ENCODE measurements at regions not wholly inside any gene's neighbourhood (a gene's known extent, or its start where the extent isn't known, plus 50 kb on each side); places are given as distances from the start of the nearest gene placed in this dataset.

DNA sequence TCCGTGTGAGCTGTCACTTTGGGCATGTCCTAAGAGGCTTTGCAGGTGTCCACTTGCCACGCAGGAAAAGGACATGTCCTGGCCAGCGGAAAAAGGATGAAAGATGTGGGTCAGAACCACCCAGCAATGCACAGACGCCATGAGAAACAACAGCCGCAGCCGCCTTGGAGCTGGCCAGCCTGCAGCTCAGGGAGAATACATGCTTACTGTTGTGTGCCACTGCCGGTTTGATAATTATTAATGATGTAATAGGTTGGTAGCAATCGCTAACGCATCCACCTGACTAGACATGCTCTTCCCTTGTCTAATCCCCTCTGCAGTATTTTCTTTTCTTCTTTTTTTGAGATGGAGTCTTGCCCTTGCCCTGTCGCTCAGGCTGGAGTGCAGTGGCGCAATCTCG, 221.7 kb downstream of the HAUS1 start:
- FAIRE-seq = no peak

DNA sequence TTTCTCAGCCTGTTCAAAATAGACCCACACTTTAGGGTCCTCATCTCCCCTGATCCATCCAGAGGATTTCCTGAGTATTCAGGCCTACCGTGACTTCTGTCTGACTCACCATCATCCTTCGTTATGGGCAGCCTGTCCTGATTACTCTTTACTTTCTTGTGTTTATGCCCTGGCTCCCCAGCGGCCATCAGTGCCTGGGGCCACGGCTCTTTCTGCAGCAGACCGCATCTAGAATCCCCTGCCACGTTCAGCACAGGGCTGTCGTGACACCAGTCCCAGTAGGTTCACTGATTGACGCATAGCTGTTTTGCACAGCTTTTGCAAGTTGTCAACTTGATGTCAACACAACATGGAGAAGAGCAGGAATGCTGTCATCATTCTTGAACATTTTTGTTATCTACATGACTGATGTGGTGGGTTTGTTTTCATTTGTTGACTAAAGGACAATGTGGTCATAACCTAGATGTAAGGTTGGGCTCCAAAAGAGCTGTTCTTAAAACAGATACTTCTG, 225.6 kb downstream of the HAUS1 start:
- dilution Hi-C loops (cut with MboI; ENCODE audit: extremely low pct_ligation_motif_present, low sequenced_read_pairs) (no loop called here), intact Hi-C loops (cut with micrococcal nuclease) (no loop called here)
- Histone ChIP-seq H3K9me1 (replicated peaks; ENCODE audit: control insufficient read depth, extremely low read depth, insufficient read depth, low read length) (no peaks in the 10 kb centered on the region), H3K4me1 (ENCODE audit: control insufficient read depth, extremely low read depth, insufficient read depth, low read length) (no peaks in the 10 kb centered on the region), H3K4me3 (replicated peaks in 1 of 3; ENCODE audit: insufficient read depth in 1 of 3, low read depth in 1 of 3, low read length in 3 of 3) (no peak overlapping the region), H3K9ac (replicated peaks; ENCODE audit: extremely low read depth, insufficient read depth, low read length) (no peak overlapping the region), H3K79me2 (ENCODE audit: control insufficient read depth, insufficient read depth, low read length) (no peaks in the 10 kb centered on the region), H3K36me3 (ENCODE audit: control insufficient read depth in 2 of 2, extremely low read depth in 1 of 2, insufficient read depth in 2 of 2, low read length in 2 of 2) (no peaks in the 10 kb centered on the region), H3K4me2 (ENCODE audit: insufficient read depth, low read length) (no peak overlapping the region), H2AFZ (ENCODE audit: low read depth, low read length) (no peak overlapping the region), H3K9me3 (replicated peaks; ENCODE audit: control insufficient read depth, insufficient read depth, low read length) (no peaks in the 10 kb centered on the region), H4K20me1 (replicated peaks; ENCODE audit: control insufficient read depth, extremely low read depth, insufficient read depth, low read length) (no peaks in the 10 kb centered on the region), H3K27me3 (ENCODE audit: control insufficient read depth in 2 of 2, insufficient read depth in 2 of 2, low read length in 2 of 2) (peaks cover 22 to 30% of the 10 kb centered on the region in 2 experiments), H3K27ac (ENCODE audit: insufficient read depth, low read depth, low read length) (no peak overlapping the region)
- no peak for FAIRE-seq
- POLR2A ChIA-PET = no interaction called here
- DNase-seq (ENCODE audit: low read depth, low spot score) = no peak
- CTCF ChIA-PET = no interaction called here
- TF ChIP-seq MYC (IDR thresholded peaks at IDR 0.05; ENCODE audit: low read depth, low read length) (no peak), JUN (IDR thresholded peaks at IDR 0.05; ENCODE audit: borderline replicate concordance, insufficient read depth, insufficient read length, low read depth) (no peak), GATA2 (IDR thresholded peaks at IDR 0.05; ENCODE audit: insufficient read depth, insufficient read length, low read depth, low read length) (no peak), POLR2A (IDR thresholded peaks at IDR 0.05; ENCODE audit: low read depth, low read length) (no peak), EZH2 (IDR thresholded peaks at IDR 0.05; ENCODE audit: borderline replicate concordance, low read depth, low read length, severe bottlenecking) (no peak), POLR2AphosphoS5 (IDR thresholded peaks at IDR 0.05; ENCODE audit: insufficient read depth, low read depth, low read length) (no peak)
- TF ChIP-seq, protein P1, sequence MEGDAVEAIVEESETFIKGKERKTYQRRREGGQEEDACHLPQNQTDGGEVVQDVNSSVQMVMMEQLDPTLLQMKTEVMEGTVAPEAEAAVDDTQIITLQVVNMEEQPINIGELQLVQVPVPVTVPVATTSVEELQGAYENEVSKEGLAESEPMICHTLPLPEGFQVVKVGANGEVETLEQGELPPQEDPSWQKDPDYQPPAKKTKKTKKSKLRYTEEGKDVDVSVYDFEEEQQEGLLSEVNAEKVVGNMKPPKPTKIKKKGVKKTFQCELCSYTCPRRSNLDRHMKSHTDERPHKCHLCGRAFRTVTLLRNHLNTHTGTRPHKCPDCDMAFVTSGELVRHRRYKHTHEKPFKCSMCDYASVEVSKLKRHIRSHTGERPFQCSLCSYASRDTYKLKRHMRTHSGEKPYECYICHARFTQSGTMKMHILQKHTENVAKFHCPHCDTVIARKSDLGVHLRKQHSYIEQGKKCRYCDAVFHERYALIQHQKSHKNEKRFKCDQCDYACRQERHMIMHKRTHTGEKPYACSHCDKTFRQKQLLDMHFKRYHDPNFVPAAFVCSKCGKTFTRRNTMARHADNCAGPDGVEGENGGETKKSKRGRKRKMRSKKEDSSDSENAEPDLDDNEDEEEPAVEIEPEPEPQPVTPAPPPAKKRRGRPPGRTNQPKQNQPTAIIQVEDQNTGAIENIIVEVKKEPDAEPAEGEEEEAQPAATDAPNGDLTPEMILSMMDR (IDR thresholded peaks at IDR 0.05; ENCODE audit: extremely low read depth in 1 of 2, insufficient read depth in 1 of 2, low read depth in 1 of 2, low read length in 2 of 2) = no peak
- TF ChIP-seq, protein P2, sequence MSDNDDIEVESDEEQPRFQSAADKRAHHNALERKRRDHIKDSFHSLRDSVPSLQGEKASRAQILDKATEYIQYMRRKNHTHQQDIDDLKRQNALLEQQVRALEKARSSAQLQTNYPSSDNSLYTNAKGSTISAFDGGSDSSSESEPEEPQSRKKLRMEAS (IDR thresholded peaks at IDR 0.05; ENCODE audit: insufficient read depth, insufficient read length) = no peak
- BruUV-seq (replicated peaks) = no TSS peak

More for the DNA sequence above, 221.7 kb downstream of the HAUS1 start:
- ChIA-PET POLR2A (no interaction called here), CTCF (no interaction called here)
- DNase-seq (ENCODE audit: low read depth, low spot score) = no peak
- Histone ChIP-seq H3K36me3 (ENCODE audit: control insufficient read depth in 2 of 2, extremely low read depth in 1 of 2, insufficient read depth in 2 of 2, low read length in 2 of 2) (no peaks in the 10 kb centered on the region), H3K4me1 (ENCODE audit: control insufficient read depth, extremely low read depth, insufficient read depth, low read length) (no peaks in the 10 kb centered on the region), H3K9ac (replicated peaks; ENCODE audit: extremely low read depth, insufficient read depth, low read length) (no peak overlapping the region), H3K9me1 (replicated peaks; ENCODE audit: control insufficient read depth, extremely low read depth, insufficient read depth, low read length) (no peaks in the 10 kb centered on the region), H3K27ac (ENCODE audit: insufficient read depth, low read depth, low read length) (no peak overlapping the region), H4K20me1 (replicated peaks; ENCODE audit: control insufficient read depth, extremely low read depth, insufficient read depth, low read length) (no peaks in the 10 kb centered on the region), H3K4me2 (ENCODE audit: insufficient read depth, low read length) (no peak overlapping the region), H3K4me3 (replicated peaks in 1 of 3; ENCODE audit: insufficient read depth in 1 of 3, low read depth in 1 of 3, low read length in 3 of 3) (no peak overlapping the region), H3K27me3 (ENCODE audit: control insufficient read depth in 2 of 2, insufficient read depth in 2 of 2, low read length in 2 of 2) (peaks cover 0 to under 1% of the 10 kb centered on the region in 2 experiments), H2AFZ (ENCODE audit: low read depth, low read length) (no peak overlapping the region), H3K9me3 (replicated peaks; ENCODE audit: control insufficient read depth, insufficient read depth, low read length) (no peaks in the 10 kb centered on the region), H3K79me2 (ENCODE audit: control insufficient read depth, insufficient read depth, low read length) (no peaks in the 10 kb centered on the region)
- TF ChIP-seq, protein P1 (IDR thresholded peaks at IDR 0.05; ENCODE audit: extremely low read depth in 1 of 2, insufficient read depth in 1 of 2, low read depth in 1 of 2, low read length in 2 of 2) = no peak
- dilution Hi-C loops (cut with MboI; ENCODE audit: extremely low pct_ligation_motif_present, low sequenced_read_pairs) = no loop called here
- no TSS peak for BruUV-seq (replicated peaks)
- intact Hi-C loops (cut with micrococcal nuclease) = no loop called here
